MCF 10A (cell line): ENCODE measurements at regions not wholly inside any gene's neighbourhood (a gene's known extent, or its start where the extent isn't known, plus 50 kb on each side); places are given as distances from the start of the nearest gene placed in this dataset.

ENCODE experiments used
- BruUV-seq: library from RNA; stranded (reverse); fragments of 400-500 nt; replicated peaks from 2 replicates; lab custom pipeline; 2021; lab: Mats Ljungman, UMichigan
- CTCF ChIA-PET: fragments of 300-600 bp; sonication (Branson Sonifier 250); formaldehyde crosslinking; extraction: SDS; loops from one replicate; lab custom pipeline; 2021; ENCODE audit warnings: antibody characterized with exemption, inconsistent platforms; lab: Yijun Ruan, JAX
- POLR2A ChIA-PET: fragments of 300-600, 350-650 bp; sonication (Branson Sonifier 250); formaldehyde crosslinking; extraction: SDS; loops from one replicate; lab custom pipeline; 2020; ENCODE audit warnings: antibody characterized with exemption, inconsistent platforms; lab: Yijun Ruan, JAX
- DNase-seq: peaks from one replicate; pipeline ENCODE4 v3.0.0-alpha.2; 2018; ENCODE audit not compliant: unreplicated experiment
- H3K27ac Mint-ChIP-seq: one replicate; pipeline ENCODE4 v1.8.0; 2022; ENCODE audit warnings: mild to moderate bottlenecking, low read depth, mixed read lengths; ENCODE audit not compliant: unreplicated experiment
- H3K27me3 Mint-ChIP-seq: one replicate; pipeline ENCODE4 v1.8.0; 2022; ENCODE audit warnings: mixed read lengths; ENCODE audit not compliant: insufficient read depth, unreplicated experiment
- H3K36me3 Mint-ChIP-seq: one replicate; pipeline ENCODE4 v1.8.0; 2022; ENCODE audit warnings: mild to moderate bottlenecking, moderate library complexity, mixed read lengths; ENCODE audit not compliant: insufficient read depth, unreplicated experiment
- H3K4me1 Mint-ChIP-seq: one replicate; pipeline ENCODE4 v1.8.0; 2022; ENCODE audit warnings: mixed read lengths; ENCODE audit not compliant: insufficient read depth, unreplicated experiment
- H3K4me3 Mint-ChIP-seq: one replicate; pipeline ENCODE4 v1.8.0; 2022; ENCODE audit warnings: mild to moderate bottlenecking, moderate library complexity, mixed read lengths; ENCODE audit not compliant: unreplicated experiment
- H3K9me3 Mint-ChIP-seq: one replicate; pipeline ENCODE4 v1.8.0; 2022; ENCODE audit warnings: mixed read lengths; ENCODE audit not compliant: unreplicated experiment
- intact Hi-C: fragments of 100-400 bp; cut with micrococcal nuclease; formaldehyde crosslinking; loops from 2 replicates; pipeline ENCODE4 v1.14.1; 2022
- TF ChIP-seq, protein P1 (sequence below): fragments of 200-600 bp; IDR thresholded peaks from one replicate; pipeline ENCODE4 v1.8.0; 2022; ENCODE audit warnings: antibody characterized with exemption, mild to moderate bottlenecking; ENCODE audit not compliant: unreplicated experiment

- ChIA-PET POLR2A (no interaction called here), CTCF (interaction anchor here (0.6 to 1.5 kb wide), 5 partner anchors 10 to 412 kb away, joined by 3 to 7 read pairs (median 5); no protein-coding TSS in a partner anchor)
- TF ChIP-seq, protein P1, sequence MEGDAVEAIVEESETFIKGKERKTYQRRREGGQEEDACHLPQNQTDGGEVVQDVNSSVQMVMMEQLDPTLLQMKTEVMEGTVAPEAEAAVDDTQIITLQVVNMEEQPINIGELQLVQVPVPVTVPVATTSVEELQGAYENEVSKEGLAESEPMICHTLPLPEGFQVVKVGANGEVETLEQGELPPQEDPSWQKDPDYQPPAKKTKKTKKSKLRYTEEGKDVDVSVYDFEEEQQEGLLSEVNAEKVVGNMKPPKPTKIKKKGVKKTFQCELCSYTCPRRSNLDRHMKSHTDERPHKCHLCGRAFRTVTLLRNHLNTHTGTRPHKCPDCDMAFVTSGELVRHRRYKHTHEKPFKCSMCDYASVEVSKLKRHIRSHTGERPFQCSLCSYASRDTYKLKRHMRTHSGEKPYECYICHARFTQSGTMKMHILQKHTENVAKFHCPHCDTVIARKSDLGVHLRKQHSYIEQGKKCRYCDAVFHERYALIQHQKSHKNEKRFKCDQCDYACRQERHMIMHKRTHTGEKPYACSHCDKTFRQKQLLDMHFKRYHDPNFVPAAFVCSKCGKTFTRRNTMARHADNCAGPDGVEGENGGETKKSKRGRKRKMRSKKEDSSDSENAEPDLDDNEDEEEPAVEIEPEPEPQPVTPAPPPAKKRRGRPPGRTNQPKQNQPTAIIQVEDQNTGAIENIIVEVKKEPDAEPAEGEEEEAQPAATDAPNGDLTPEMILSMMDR = no peak
- no peaks in the 10 kb centered on the region for H3K36me3 Mint-ChIP-seq
- H3K27me3 Mint-ChIP-seq = no peaks in the 10 kb centered on the region
- H3K4me3 Mint-ChIP-seq = no peak overlapping the region
- H3K27ac Mint-ChIP-seq = no peak overlapping the region
- BruUV-seq = no TSS peak
- H3K9me3 Mint-ChIP-seq = no peaks in the 10 kb centered on the region
- H3K4me1 Mint-ChIP-seq = peaks cover 7% of the 10 kb centered on the region
- DNase-seq = no peak
- intact Hi-C loops = no loop called here
Observed at GRCh38 chr20:11218173-11218680, 544.4 kb upstream of the JAG1 start.

DNA sequence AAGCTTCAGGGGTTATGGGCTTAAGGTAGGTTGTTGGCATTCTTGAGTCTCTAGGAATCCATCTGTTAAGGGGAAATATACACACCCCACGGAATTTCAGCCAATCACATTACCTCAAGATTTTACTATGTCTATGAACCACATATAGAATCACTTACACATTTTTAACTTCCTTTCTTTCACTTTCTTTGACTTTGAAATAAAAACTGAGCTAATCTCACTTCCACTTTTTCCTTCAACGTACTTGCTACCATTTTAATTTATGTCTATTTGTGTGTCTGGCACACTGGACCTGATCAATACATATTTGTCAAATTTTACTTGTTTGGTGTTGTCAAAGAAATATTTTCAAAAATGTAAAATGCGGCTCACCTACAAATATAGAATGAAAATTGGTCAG is 545.4 kb upstream of the JAG1 start:
- TF ChIP-seq, protein P1 = no peak
- no peak for DNase-seq
- peaks cover 7% of the 10 kb centered on the region for H3K4me1 Mint-ChIP-seq
- intact Hi-C loops = no loop called here
- no TSS peak for BruUV-seq
- H3K27ac Mint-ChIP-seq = no peak overlapping the region
- CTCF ChIA-PET = interaction anchor here (0.6 to 1.5 kb wide), 3 partner anchors 14 to 257 kb away, joined by 3 to 5 read pairs (median 4); no protein-coding TSS in a partner anchor
- H3K36me3 Mint-ChIP-seq = no peaks in the 10 kb centered on the region
- no peaks in the 10 kb centered on the region for H3K27me3 Mint-ChIP-seq
- no peak overlapping the region for H3K4me3 Mint-ChIP-seq
- H3K9me3 Mint-ChIP-seq = no peaks in the 10 kb centered on the region
- POLR2A ChIA-PET = interaction anchor here (0.8 to 1.2 kb wide), 2 partner anchors 10 to 547 kb away, joined by 3 read pairs; no protein-coding TSS in a partner anchor

DNA sequence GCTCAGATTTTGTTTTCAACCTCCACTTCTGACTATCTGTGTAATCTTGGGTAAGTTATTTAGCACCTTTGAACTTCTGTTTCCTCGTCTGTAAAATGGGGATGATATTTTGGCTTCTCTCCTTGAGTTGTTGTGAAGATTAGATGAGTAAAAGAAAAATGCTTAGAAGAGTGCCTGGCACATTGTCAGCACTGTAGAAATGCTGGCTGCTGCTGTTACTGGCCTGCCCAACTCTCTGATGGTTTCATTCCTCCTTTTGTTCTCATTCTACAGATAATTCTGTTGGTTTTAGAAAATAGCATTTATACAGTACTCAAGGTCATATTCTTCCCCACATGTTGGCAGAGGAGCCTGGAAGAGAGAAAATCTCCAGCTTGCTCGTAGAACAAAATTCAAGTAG is 547.2 kb upstream of the JAG1 start:
- no peak overlapping the region for H3K4me3 Mint-ChIP-seq
- ChIA-PET POLR2A (interaction anchor here (0.6 to 1.4 kb wide), 2 partner anchors 14 to 217 kb away, joined by 3 to 4 read pairs; no protein-coding TSS in a partner anchor), CTCF (interaction anchor here (0.9 to 2.1 kb wide), 3 partner anchors 12 to 16 kb away, joined by 3 to 9 read pairs (median 5); no protein-coding TSS in a partner anchor)
- TF ChIP-seq, protein P1 = no peak
- H3K4me1 Mint-ChIP-seq = peaks cover 7% of the 10 kb centered on the region
- BruUV-seq = no TSS peak
- no peaks in the 10 kb centered on the region for H3K27me3 Mint-ChIP-seq
- no peak for DNase-seq
- intact Hi-C loops = no loop called here
- no peak overlapping the region for H3K27ac Mint-ChIP-seq
- H3K9me3 Mint-ChIP-seq = no peaks in the 10 kb centered on the region
- H3K36me3 Mint-ChIP-seq = no peaks in the 10 kb centered on the region

GRCh38 chr20:11222243-11222642 is 548.4 kb upstream of the JAG1 start:
- TF ChIP-seq, protein P1 = no peak
- intact Hi-C loops = no loop called here
- CTCF ChIA-PET = interaction anchor here (0.8 to 2.1 kb wide), 4 partner anchors 10 to 551 kb away, joined by 3 to 9 read pairs (median 4); no protein-coding TSS in a partner anchor
- H3K9me3 Mint-ChIP-seq = no peaks in the 10 kb centered on the region
- H3K4me3 Mint-ChIP-seq = no peak overlapping the region
- H3K4me1 Mint-ChIP-seq = peaks cover 7% of the 10 kb centered on the region
- H3K27ac Mint-ChIP-seq = no peak overlapping the region
- no TSS peak for BruUV-seq
- DNase-seq = peak; percentile 37
- H3K36me3 Mint-ChIP-seq = no peaks in the 10 kb centered on the region
- H3K27me3 Mint-ChIP-seq = no peaks in the 10 kb centered on the region
- POLR2A ChIA-PET = interaction anchor here (0.5 to 1.4 kb wide), 5 partner anchors 13 to 548 kb away, joined by 3 to 6 read pairs (median 4); partner anchors contain the start of gene JAG1
